Right cardiac atrium (tissue), 5 donors: ENCODE measurements at regions not wholly inside any gene's neighbourhood (a gene's known extent, or its start where the extent isn't known, plus 50 kb on each side); places are given as distances from the start of the nearest gene placed in this dataset.
A peak's percentile ranks its signal among the peaks of the same experiment; 100 is the strongest.

Experiments
- ATAC-seq, 2 donors: fragments of 200-7000 bp; cut with Tn5 transposase; one replicate each; pipeline versions ENCODE4 v1.8.0 to v1.9.1; 2020; ENCODE audit warnings: moderate library complexity in 2 of 2, mild to moderate bottlenecking in 1 of 2
- DNase-seq, 3 donors: peaks; one replicate each; pipeline ENCODE4 v3.0.0-alpha.2; 2020
- H3K27ac ChIP-seq: one replicate; pipeline ENCODE4 v1.5.1; 2013; ENCODE audit warnings: mild to moderate bottlenecking, low read length, control low read depth, moderate library complexity
- H3K27me3 ChIP-seq: one replicate; pipeline ENCODE4 v1.6.1; 2013; ENCODE audit not compliant: control insufficient read depth, insufficient read depth
- H3K4me1 ChIP-seq: one replicate; pipeline ENCODE4 v1.6.1; 2013; ENCODE audit warnings: low read length; ENCODE audit not compliant: control insufficient read depth, insufficient read depth
- H3K4me3 ChIP-seq: one replicate; pipeline ENCODE4 v1.5.1; 2013; ENCODE audit warnings: low read length, control low read depth
- H3K9me3 ChIP-seq: one replicate; pipeline ENCODE4 v1.6.1; 2013; ENCODE audit warnings: low read length; ENCODE audit not compliant: control insufficient read depth
- WGBS: extraction: QIAGEN DNeasy Blood & Tissue Kit; methylation state at CpG from one replicate; pipeline ENCODE4 v1.1.7; 2013; 5-methylcytosine and 5-hydroxymethylcytosine counted together
- intact Hi-C, 4 donors: fragments of 100-400 bp; cut with DNase I; formaldehyde crosslinking; loops; one replicate each; pipeline versions ENCODE4 v1.11.0 to v1.14.0; 2022 to 2023
- donor health status: healthy with polysubstance abuse.
- donor health status: DM: no; HTN: yes; CAD: no.
- donor health status: DM: no; HTN: no; CAD: no.
- donor health status: DM: no; HTN: yes; CAD: no; lungs with severe emphysema.
- donor health status: DM: yes; HTN: yes; CAD: no.

GRCh38 chr13:57224414-57224813, 57.4 kb downstream of the PRR20E start:
- H3K27ac ChIP-seq = no peak overlapping the region
- no peak for ATAC-seq
- intact Hi-C loops = no loop called here
- WGBS = 93% methylated on average over 5 of the region's 5 CpGs
- no peaks in the 10 kb centered on the region for H3K27me3 ChIP-seq
- no peaks in the 10 kb centered on the region for H3K4me1 ChIP-seq
- H3K9me3 ChIP-seq = no peaks in the 10 kb centered on the region
- no peak for DNase-seq
- no peak overlapping the region for H3K4me3 ChIP-seq

- intact Hi-C loops = no loop called here
- Histone ChIP-seq H3K27ac (no peak overlapping the region), H3K9me3 (no peaks in the 10 kb centered on the region), H3K4me3 (no peak overlapping the region), H3K27me3 (no peaks in the 10 kb centered on the region), H3K4me1 (no peaks in the 10 kb centered on the region)
- ATAC-seq (no peak), DNase-seq (no peak)
- WGBS = 88% methylated on average over 2 of the region's 2 CpGs
Measured at GRCh38 chr13:57250472-57250871, 83.5 kb downstream of the PRR20E start.

- no peak for DNase-seq
- 71% methylated on average over 2 of the region's 2 CpGs for WGBS
Measured at GRCh38 chr13:57253551-57253950, 86.6 kb downstream of the PRR20E start.

GRCh38 chr13:57264965-57265364, 98.0 kb downstream of the PRR20E start:
- DNase-seq (no peak), ATAC-seq (no peak)
- Histone ChIP-seq H3K27me3 (no peaks in the 10 kb centered on the region), H3K27ac (no peak overlapping the region), H3K4me3 (no peak overlapping the region), H3K9me3 (no peaks in the 10 kb centered on the region), H3K4me1 (no peaks in the 10 kb centered on the region)
- intact Hi-C loops = no loop called here

More at GRCh38 chr13:57253551-57253950, 86.6 kb downstream of the PRR20E start:
- intact Hi-C loops = no loop called here
- H3K27ac ChIP-seq = no peak overlapping the region
- no peaks in the 10 kb centered on the region for H3K4me1 ChIP-seq
- H3K4me3 ChIP-seq = no peak overlapping the region
- no peak for ATAC-seq
- no peaks in the 10 kb centered on the region for H3K9me3 ChIP-seq
- no peaks in the 10 kb centered on the region for H3K27me3 ChIP-seq

- H3K4me1 ChIP-seq = no peaks in the 10 kb centered on the region
- H3K27ac ChIP-seq = no peak overlapping the region
- H3K9me3 ChIP-seq = no peaks in the 10 kb centered on the region
- no peak for ATAC-seq
- H3K27me3 ChIP-seq = no peaks in the 10 kb centered on the region
- intact Hi-C loops = no loop called here
- no peak for DNase-seq
- no peak overlapping the region for H3K4me3 ChIP-seq
Measured at GRCh38 chr13:57270493-57270892, 103.5 kb downstream of the PRR20E start.

- H3K27ac ChIP-seq = no peak overlapping the region
- ATAC-seq (peak in 1 of 2 donors; percentile 33), DNase-seq (peak in 2 of 3 donors; percentile 30 to 37)
- intact Hi-C loops = no loop called here
- H3K9me3 ChIP-seq = no peaks in the 10 kb centered on the region
- H3K4me1 ChIP-seq = no peaks in the 10 kb centered on the region
- H3K27me3 ChIP-seq = no peaks in the 10 kb centered on the region
- H3K4me3 ChIP-seq = no peak overlapping the region
- 95% methylated on average over 49 of the region's 49 CpGs for WGBS
Measured at GRCh38 chr13:57286511-57287098, 119.6 kb downstream of the PRR20E start.

GRCh38 chr13:57302604-57303003, 135.6 kb downstream of the PRR20E start:
- no peaks in the 10 kb centered on the region for H3K9me3 ChIP-seq
- intact Hi-C loops = no loop called here
- no peaks in the 10 kb centered on the region for H3K27me3 ChIP-seq
- no peaks in the 10 kb centered on the region for H3K4me1 ChIP-seq
- 80% methylated on average over 1 of the region's 1 CpG for WGBS
- no peak for DNase-seq
- ATAC-seq = no peak
- H3K27ac ChIP-seq = no peak overlapping the region
- no peak overlapping the region for H3K4me3 ChIP-seq

GRCh38 chr13:57311009-57311586, 144.1 kb downstream of the PRR20E start:
- Histone ChIP-seq H3K4me3 (no peak overlapping the region), H3K4me1 (no peaks in the 10 kb centered on the region), H3K9me3 (no peaks in the 10 kb centered on the region), H3K27me3 (no peaks in the 10 kb centered on the region), H3K27ac (no peak overlapping the region)
- intact Hi-C loops = no loop called here
- DNase-seq (no peak), ATAC-seq (no peak)
- 51% methylated on average over 15 of the region's 15 CpGs for WGBS

GRCh38 chr13:57314897-57315520, 148.0 kb downstream of the PRR20E start:
- no peak for ATAC-seq
- Histone ChIP-seq H3K4me3 (no peak overlapping the region), H3K27me3 (no peaks in the 10 kb centered on the region), H3K9me3 (no peaks in the 10 kb centered on the region), H3K4me1 (no peaks in the 10 kb centered on the region), H3K27ac (no peak overlapping the region)
- DNase-seq = no peak
- WGBS = 84% methylated on average over 6 of the region's 6 CpGs
- intact Hi-C loops = no loop called here

GRCh38 chr13:57326532-57326931, 159.5 kb downstream of the PRR20E start:
- no peak overlapping the region for H3K4me3 ChIP-seq
- H3K9me3 ChIP-seq = no peaks in the 10 kb centered on the region
- no peaks in the 10 kb centered on the region for H3K27me3 ChIP-seq
- ATAC-seq (no peak), DNase-seq (no peak)
- 63% methylated on average over 1 of the region's 1 CpG for WGBS
- H3K4me1 ChIP-seq = no peaks in the 10 kb centered on the region
- no peak overlapping the region for H3K27ac ChIP-seq
- intact Hi-C loops = no loop called here

GRCh38 chr13:57340878-57341277, 173.9 kb downstream of the PRR20E start:
- Histone ChIP-seq H3K27me3 (no peaks in the 10 kb centered on the region), H3K27ac (no peak overlapping the region), H3K9me3 (no peaks in the 10 kb centered on the region), H3K4me3 (no peak overlapping the region), H3K4me1 (no peaks in the 10 kb centered on the region)
- intact Hi-C loops = no loop called here
- DNase-seq (no peak), ATAC-seq (no peak)
- 90% methylated on average over 2 of the region's 2 CpGs for WGBS
